Fibroblast of skin of abdomen (primary cell): ENCODE measurements at regions not wholly inside any gene's neighbourhood (a gene's known extent, or its start where the extent isn't known, plus 50 kb on each side); places are given as distances from the start of the nearest gene placed in this dataset.

ENCODE experiments used
- DNase-seq: peaks from one replicate; pipeline ENCODE4 v3.0.0-alpha.2; 2013

- DNase-seq, result no peak
Measured at GRCh38 chr20:53837126-53837826, 233.1 kb downstream of the BCAS1 start.

- no peak for DNase-seq
Measured at GRCh38 chr20:53834749-53835148, 235.6 kb downstream of the BCAS1 start.

GRCh38 chr20:53834062-53834442, 236.3 kb downstream of the BCAS1 start:
- no peak for DNase-seq

GRCh38 chr20:53833333-53834061, 236.9 kb downstream of the BCAS1 start:
- DNase-seq, result no peak

GRCh38 chr20:53832499-53832898, 237.9 kb downstream of the BCAS1 start:
- DNase-seq, result no peak

- DNase-seq, result no peak
Measured at GRCh38 chr20:53831812-53832211, 238.2 kb upstream of the ZNF217 start.

GRCh38 chr20:53831228-53831627, 237.6 kb upstream of the ZNF217 start:
- no peak for DNase-seq

- DNase-seq, result peak; percentile 64
Measured at GRCh38 chr20:53829724-53830521, 236.3 kb upstream of the ZNF217 start.

GRCh38 chr20:53829255-53829723, 235.7 kb upstream of the ZNF217 start:
- peak; percentile 96 for DNase-seq

- peak; percentile 93 for DNase-seq
Measured at GRCh38 chr20:53828682-53829254, 235.1 kb upstream of the ZNF217 start.

GRCh38 chr20:53828088-53828681, 234.5 kb upstream of the ZNF217 start:
- DNase-seq, result peak; percentile 95

- no peak for DNase-seq
Measured at GRCh38 chr20:53827292-53828087, 233.9 kb upstream of the ZNF217 start.

- DNase-seq, result no peak
Measured at GRCh38 chr20:53826597-53827291, 233.1 kb upstream of the ZNF217 start.

GRCh38 chr20:53826090-53826489, 232.5 kb upstream of the ZNF217 start:
- no peak for DNase-seq

- DNase-seq, result no peak
Measured at GRCh38 chr20:53825282-53825681, 231.6 kb upstream of the ZNF217 start.

GRCh38 chr20:53824779-53825178, 231.1 kb upstream of the ZNF217 start:
- DNase-seq, result no peak

- no peak for DNase-seq
Measured at GRCh38 chr20:53823121-53823764, 229.6 kb upstream of the ZNF217 start.

- no peak for DNase-seq
Measured at GRCh38 chr20:53822534-53822933, 228.9 kb upstream of the ZNF217 start.

- no peak for DNase-seq
Measured at GRCh38 chr20:53819973-53820451, 226.4 kb upstream of the ZNF217 start.

- DNase-seq, result no peak
Measured at GRCh38 chr20:53818457-53819177, 225.0 kb upstream of the ZNF217 start.
